ENCODE measurements at regions not wholly inside any gene's neighbourhood (a gene's known extent, or its start where the extent isn't known, plus 50 kb on each side); places are given as distances from the start of the nearest gene placed in this dataset.

DNA sequence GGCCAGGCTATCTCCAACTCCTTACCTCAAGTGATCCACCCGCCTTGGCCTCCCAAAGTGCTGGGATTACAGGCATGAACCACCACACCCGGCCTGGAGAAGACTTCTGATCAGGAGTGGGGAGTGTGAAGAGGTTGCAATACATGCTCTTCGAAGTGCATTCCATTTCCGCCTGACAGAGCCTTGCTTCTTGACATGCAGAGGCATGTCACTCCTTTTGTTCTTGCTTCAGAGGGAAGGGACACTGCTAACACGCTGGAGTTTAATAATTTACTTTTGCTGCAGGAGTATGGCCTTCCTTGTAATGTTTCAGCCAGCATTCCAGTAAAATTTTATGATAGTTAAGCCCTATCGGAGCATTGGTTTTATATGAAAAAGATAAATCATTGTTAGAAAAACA, 74.9 kb downstream of the SLC25A47 start:
- TF ChIP-seq, protein P1, sequence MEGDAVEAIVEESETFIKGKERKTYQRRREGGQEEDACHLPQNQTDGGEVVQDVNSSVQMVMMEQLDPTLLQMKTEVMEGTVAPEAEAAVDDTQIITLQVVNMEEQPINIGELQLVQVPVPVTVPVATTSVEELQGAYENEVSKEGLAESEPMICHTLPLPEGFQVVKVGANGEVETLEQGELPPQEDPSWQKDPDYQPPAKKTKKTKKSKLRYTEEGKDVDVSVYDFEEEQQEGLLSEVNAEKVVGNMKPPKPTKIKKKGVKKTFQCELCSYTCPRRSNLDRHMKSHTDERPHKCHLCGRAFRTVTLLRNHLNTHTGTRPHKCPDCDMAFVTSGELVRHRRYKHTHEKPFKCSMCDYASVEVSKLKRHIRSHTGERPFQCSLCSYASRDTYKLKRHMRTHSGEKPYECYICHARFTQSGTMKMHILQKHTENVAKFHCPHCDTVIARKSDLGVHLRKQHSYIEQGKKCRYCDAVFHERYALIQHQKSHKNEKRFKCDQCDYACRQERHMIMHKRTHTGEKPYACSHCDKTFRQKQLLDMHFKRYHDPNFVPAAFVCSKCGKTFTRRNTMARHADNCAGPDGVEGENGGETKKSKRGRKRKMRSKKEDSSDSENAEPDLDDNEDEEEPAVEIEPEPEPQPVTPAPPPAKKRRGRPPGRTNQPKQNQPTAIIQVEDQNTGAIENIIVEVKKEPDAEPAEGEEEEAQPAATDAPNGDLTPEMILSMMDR (IDR thresholded peaks at IDR 0.05; ENCODE audit: extremely low read depth, insufficient read depth, missing control alignments) = no peak
- in situ Hi-C loops (cut with MboI; ENCODE audit: low pct_unique_long_range_greater_than_20kb, low sequenced_read_pairs, unreplicated experiment) = no loop called here
- DNase-seq (ENCODE audit: low spot score) = no peak

DNA sequence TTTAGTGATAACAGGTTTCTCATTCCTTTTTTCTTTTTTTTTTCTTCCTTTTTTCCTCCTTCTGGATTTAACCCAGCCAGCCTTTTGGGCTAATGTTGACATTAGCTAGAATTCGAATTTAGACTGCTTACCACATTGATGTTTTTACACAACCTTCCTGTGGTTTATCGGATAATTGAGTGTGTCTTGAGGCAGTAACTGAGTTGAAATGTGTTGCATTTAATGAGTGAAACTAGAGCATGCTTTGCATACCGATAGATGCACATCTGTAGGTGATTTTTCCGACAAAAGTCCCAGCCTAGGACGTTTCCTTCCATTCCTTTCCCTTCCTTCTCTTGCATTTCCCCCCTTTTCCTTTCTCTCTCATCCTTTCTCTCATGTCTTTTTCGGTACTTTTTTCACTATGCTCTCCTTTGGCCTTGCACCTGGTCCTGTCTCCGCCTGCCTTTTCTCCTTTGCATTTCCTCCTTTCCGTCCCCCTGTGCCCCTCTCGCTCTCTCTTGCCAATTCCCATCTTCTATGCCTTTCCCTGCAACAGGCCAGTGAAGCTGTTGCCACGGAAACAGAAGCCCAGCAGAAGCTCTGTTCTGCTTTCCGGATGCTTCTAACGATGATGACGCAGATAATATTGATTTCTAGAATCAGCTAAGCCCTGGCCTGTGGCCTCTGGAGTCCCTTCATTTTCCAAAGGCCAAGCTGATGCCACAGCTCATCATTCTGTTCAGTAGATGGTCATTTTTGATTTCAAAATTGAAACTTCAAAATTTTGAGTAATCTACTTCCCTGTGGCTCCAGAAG, 76.1 kb downstream of the SLC25A47 start:
- DNase-seq (ENCODE audit: low spot score) = no peak
- in situ Hi-C loops (cut with MboI; ENCODE audit: low pct_unique_long_range_greater_than_20kb, low sequenced_read_pairs, unreplicated experiment) = no loop called here
- TF ChIP-seq, protein P1 (IDR thresholded peaks at IDR 0.05; ENCODE audit: extremely low read depth, insufficient read depth, missing control alignments) = no peak

DNA sequence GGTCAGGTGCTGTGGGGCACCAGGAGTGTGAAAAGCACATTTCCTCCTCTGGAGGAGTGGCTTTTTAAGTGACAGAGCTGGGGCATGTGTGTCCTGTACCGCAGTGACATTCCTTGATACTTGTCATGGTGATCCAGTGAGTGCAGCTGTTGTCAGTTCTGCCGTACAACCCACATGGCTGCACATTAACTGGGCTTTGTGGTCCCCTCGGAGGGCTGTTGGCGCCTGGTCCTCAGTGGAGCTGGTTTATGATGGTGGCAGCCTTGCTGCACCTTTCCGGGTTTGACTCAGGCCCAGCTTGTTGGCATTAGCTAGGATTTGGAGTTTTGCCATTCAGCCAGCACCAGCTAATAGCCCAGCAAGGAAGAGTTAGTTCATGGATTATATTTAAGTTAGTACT, 77.0 kb downstream of the SLC25A47 start:
- DNase-seq (ENCODE audit: low spot score) = no peak
- in situ Hi-C loops (cut with MboI; ENCODE audit: low pct_unique_long_range_greater_than_20kb, low sequenced_read_pairs, unreplicated experiment) = no loop called here
- TF ChIP-seq, protein P1 (IDR thresholded peaks at IDR 0.05; ENCODE audit: extremely low read depth, insufficient read depth, missing control alignments) = no peak

DNA sequence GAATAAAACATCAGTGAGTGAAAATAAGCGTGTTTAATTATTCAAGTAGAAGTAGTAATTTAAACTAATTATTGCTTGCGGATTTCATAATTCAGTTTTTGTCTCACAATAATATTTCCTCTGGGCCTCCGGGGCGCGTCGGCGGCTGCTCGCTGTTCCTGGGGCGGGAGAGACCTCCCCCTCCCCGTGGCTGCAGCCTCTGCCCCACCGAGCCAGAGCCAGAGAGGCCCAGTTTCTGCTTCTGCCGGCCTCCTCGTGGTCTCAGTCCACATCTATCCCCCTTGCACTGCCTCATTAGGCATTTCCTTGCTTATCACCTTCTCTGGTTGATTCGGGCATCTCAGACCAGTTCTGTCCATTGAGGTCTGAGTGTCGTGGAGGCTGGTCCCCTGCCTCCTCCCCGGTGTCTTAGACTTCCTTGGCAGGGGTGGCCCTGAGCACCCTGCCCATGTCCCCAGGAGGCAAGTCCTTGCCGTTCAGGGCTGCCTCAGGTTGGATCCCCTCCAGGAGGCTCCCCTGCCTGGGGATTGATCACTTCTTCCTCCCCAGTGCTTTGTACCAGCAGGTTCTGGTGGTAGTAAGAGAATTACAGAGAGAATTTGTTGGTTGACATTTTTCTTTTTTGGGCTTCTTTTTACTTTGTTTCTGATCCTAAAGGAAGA, 78.0 kb downstream of the SLC25A47 start:
- TF ChIP-seq, protein P1 (IDR thresholded peaks at IDR 0.05; ENCODE audit: extremely low read depth, insufficient read depth, missing control alignments) = no peak
- in situ Hi-C loops (cut with MboI; ENCODE audit: low pct_unique_long_range_greater_than_20kb, low sequenced_read_pairs, unreplicated experiment) = no loop called here
- DNase-seq (ENCODE audit: low spot score) = no peak

DNA sequence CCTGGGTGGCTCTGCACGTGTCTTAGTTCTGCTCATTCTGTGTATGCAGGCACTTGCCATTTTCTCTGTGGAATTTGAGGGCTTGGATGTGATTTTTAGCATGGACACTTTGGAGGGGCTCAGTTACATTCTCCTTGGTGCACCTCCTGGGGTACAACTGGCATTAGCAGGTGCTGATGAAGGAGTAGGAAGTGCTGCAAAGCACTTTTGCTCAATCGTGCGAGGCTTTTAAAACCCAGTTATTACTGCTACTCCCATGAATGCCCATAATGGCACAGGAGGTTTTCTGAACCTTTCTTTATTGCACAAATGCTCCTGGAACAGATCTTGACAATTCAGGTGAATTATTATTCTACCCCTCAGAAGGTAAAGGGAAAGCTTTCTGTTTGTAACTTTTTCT, 78.7 kb downstream of the SLC25A47 start:
- in situ Hi-C loops (cut with MboI; ENCODE audit: low pct_unique_long_range_greater_than_20kb, low sequenced_read_pairs, unreplicated experiment) = no loop called here
- TF ChIP-seq, protein P1 (IDR thresholded peaks at IDR 0.05; ENCODE audit: extremely low read depth, insufficient read depth, missing control alignments) = no peak
- no peak for DNase-seq (ENCODE audit: low spot score)

DNA sequence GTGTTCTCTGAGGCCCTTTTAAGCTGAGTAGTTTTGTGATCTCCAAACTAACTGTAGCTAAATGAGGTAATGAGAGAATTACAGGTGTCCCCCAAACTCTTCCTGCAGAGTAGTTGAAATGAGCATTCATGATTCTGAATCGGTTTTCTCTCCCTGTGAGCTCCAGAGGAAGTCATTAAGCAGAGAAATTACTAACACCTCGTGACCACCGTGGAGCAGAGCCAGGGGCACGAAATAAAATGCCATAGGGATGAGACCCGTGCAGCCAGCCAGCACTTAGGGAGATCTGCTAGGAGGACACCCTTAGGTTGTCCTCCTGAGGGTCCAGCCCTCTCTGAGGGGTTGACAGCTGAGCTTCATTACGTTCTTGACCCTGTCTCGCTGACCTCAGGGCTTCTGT, 79.5 kb downstream of the SLC25A47 start:
- in situ Hi-C loops (cut with MboI; ENCODE audit: low pct_unique_long_range_greater_than_20kb, low sequenced_read_pairs, unreplicated experiment) = no loop called here
- TF ChIP-seq, protein P1 (IDR thresholded peaks at IDR 0.05; ENCODE audit: extremely low read depth, insufficient read depth, missing control alignments) = no peak
- DNase-seq (ENCODE audit: low spot score) = no peak
